ENCODE measurements at regions not wholly inside any gene's neighbourhood (a gene's known extent, or its start where the extent isn't known, plus 50 kb on each side); places are given as distances from the start of the nearest gene placed in this dataset.

- TF ChIP-seq SP3 (tag by site-specific recombination; IDR thresholded peaks at IDR 0.05) (no peak), ZNF324 (tag by site-specific recombination; IDR thresholded peaks at IDR 0.05) (no peak), ZBTB17 (tag by site-specific recombination; IDR thresholded peaks at IDR 0.05) (no peak), SETDB1 (IDR thresholded peaks at IDR 0.05; ENCODE audit: insufficient read length, low read length) (no peak), ZNF155 (tag by site-specific recombination; IDR thresholded peaks at IDR 0.05) (no peak), CTCF (tag by site-specific recombination; IDR thresholded peaks at IDR 0.05) (no peak), ZNF785 (tag by site-specific recombination; IDR thresholded peaks at IDR 0.05) (no peak), YY1 (tag by site-specific recombination; IDR thresholded peaks at IDR 0.05) (no peak), ZNF555 (tag by site-specific recombination; conservative IDR thresholded peaks at IDR 0.05) (no peak), ZFP41 (tag by site-specific recombination; IDR thresholded peaks at IDR 0.05; ENCODE audit: borderline replicate concordance) (no peak), PATZ1 (tag by site-specific recombination; IDR thresholded peaks at IDR 0.05) (no peak), ZNF10 (tag by site-specific recombination; IDR thresholded peaks at IDR 0.05) (no peak), BCL11A (tag by site-specific recombination; IDR thresholded peaks at IDR 0.05; ENCODE audit: low read depth) (no peak)
Observed at GRCh38 chr1:98287626-98288025, 366.8 kb upstream of the DPYD start.
